ENCODE measurements at regions not wholly inside any gene's neighbourhood (a gene's known extent, or its start where the extent isn't known, plus 50 kb on each side); places are given as distances from the start of the nearest gene placed in this dataset.

DNA sequence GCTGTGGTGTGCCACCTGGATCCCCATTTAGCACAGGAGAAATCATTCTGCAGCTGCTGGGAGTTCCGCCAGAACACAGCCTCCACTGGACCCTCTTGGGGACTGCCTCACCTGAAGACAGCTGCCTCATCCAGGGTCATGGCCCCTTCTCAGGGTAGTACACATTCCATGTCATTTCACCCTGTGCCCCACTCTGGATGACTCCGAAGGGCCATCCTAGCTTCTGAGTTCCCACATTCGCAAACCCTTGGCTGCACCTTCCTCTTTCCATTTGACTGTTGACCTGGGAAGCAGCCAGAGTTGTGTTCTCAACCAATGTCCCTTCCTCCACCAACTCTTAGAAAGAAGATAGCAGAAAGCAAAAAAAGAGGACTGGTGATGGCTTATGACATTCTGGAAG lies 125.6 kb upstream of the TBX20 start:
- no peak for TF ChIP-seq CTCF (IDR thresholded peaks at IDR 0.05)
- no peak for TF ChIP-seq POLR2A (IDR thresholded peaks at IDR 0.05)
